ENCODE measurements at regions not wholly inside any gene's neighbourhood (a gene's known extent, or its start where the extent isn't known, plus 50 kb on each side); places are given as distances from the start of the nearest gene placed in this dataset.
"Not testable (repeated sequence)": the region's sequence is repeated elsewhere in the genome, so short reads cannot be mapped to it uniquely, and the experiment has no call there.

- H3K9me1 ChIP-seq (ENCODE audit: control insufficient read depth, insufficient read depth, low read length); POLR2A ChIA-PET; ATAC-seq; H3K79me2 ChIP-seq (ENCODE audit: control insufficient read depth, insufficient read depth, low read length); in situ Hi-C loops (cut with MboI); H3K27ac ChIP-seq (ENCODE audit: extremely low read depth, low read depth, low read length); intact Hi-C loops (cut with micrococcal nuclease); H3K27me3 ChIP-seq (ENCODE audit: control insufficient read depth in 2 of 2, insufficient read depth in 2 of 2, low read length in 2 of 2); H3K36me3 ChIP-seq (ENCODE audit: control insufficient read depth, insufficient read depth, low read length); BruUV-seq (replicated peaks); H3K9ac ChIP-seq (ENCODE audit: insufficient read depth in 1 of 2, low read depth in 2 of 2, low read length in 2 of 2); CTCF ChIA-PET (ENCODE audit: low intra/inter-chr PET ratio); H3K4me3 ChIP-seq; DNase-seq (ENCODE audit: extremely low read depth in 1 of 4, low spot score in 3 of 4); H4K20me1 ChIP-seq (replicated peaks; ENCODE audit: control insufficient read depth, insufficient read depth, low read length); H3K4me2 ChIP-seq (ENCODE audit: insufficient read depth, low read length); H3K9me3 ChIP-seq (replicated peaks; ENCODE audit: control insufficient read depth, insufficient read depth, low read depth, low read length); H2AFZ ChIP-seq (ENCODE audit: low read depth, low read length); TF ChIP-seq NR2C1 (IDR thresholded peaks at IDR 0.05); ATF3 (CRISPR knock-in tag; conservative IDR thresholded peaks at IDR 0.05); JUND (tag; IDR thresholded peaks at IDR 0.05; ENCODE audit: borderline replicate concordance, low read depth, low read length): not testable (repeated sequence)
- 22% methylated on average over 5 of the region's 8 CpGs for WGBS (ENCODE audit: insufficient coverage, low coverage, missing lambda C conversion rate)
- FAIRE-seq, result peak; percentile 49
- peaks cover 0 to 22% of the 10 kb centered on the region in 2 experiments; a peak in 3 of 5 replicates for H3K4me1 ChIP-seq (replicated peaks in 1 of 2; ENCODE audit: control insufficient read depth in 2 of 2, insufficient read depth in 2 of 2, low read length in 2 of 2)
- 0 out of 2 replicates have a peak, but pooled peaks have one; percentile 12 for TF ChIP-seq NR2C1 (tag; IDR thresholded peaks at IDR 0.05)
- peak; percentile 62 for TF ChIP-seq EGR1 (conservative IDR thresholded peaks at IDR 0.05)
- peak; percentile 34; the same call in 1 of the 2 replicates for TF ChIP-seq ZNF584 (CRISPR knock-in tag; IDR thresholded peaks at IDR 0.05; ENCODE audit: low read depth)
- TF ChIP-seq ATF3 (IDR thresholded peaks at IDR 0.05), result peak; percentile 56
- TF ChIP-seq ARID1B (IDR thresholded peaks at IDR 0.05), result peak; percentile 17; the same call in 1 of the 2 replicates
- 0 out of 2 replicates have a peak, but pooled peaks have one; percentile 20 for TF ChIP-seq JUND (IDR thresholded peaks at IDR 0.05; ENCODE audit: borderline replicate concordance, low read depth, low read length)
- peak in 1 of 2 experiments; percentile 32; a peak in 1 of 4 replicates for TF ChIP-seq TRIM24 (IDR thresholded peaks at IDR 0.05)
These were observed 142.6 kb upstream of the ZNF469 start for GRCh38 chr16:88240118-88240517.

DNA sequence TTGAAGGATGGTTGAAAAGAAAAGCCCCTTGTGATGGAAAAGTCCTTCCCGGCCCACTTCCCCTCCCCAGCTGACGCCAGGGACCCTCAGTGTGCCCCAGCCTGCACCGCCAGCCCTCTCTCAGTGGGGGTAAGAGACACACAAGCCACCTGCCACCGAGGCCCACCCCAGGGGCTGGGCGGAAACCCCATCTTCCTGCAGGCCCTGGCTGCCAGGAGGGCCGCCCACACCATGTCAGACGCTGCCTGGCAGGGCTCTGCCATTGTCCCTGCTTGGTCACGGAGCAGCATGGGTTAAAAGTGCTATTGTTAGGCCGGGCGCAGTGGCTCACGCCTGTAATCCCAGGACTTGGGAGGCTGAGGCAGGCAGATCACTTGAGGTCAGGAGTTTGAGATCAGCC is 142.0 kb upstream of the ZNF469 start:
- H3K9me3 ChIP-seq (replicated peaks; ENCODE audit: control insufficient read depth, insufficient read depth, low read depth, low read length); intact Hi-C loops (cut with micrococcal nuclease); POLR2A ChIA-PET; H3K27ac ChIP-seq (ENCODE audit: extremely low read depth, low read depth, low read length); H3K9me1 ChIP-seq (ENCODE audit: control insufficient read depth, insufficient read depth, low read length); DNase-seq (ENCODE audit: extremely low read depth in 1 of 4, low spot score in 3 of 4); H4K20me1 ChIP-seq (replicated peaks; ENCODE audit: control insufficient read depth, insufficient read depth, low read length); FAIRE-seq; BruUV-seq (replicated peaks); H3K4me2 ChIP-seq (ENCODE audit: insufficient read depth, low read length); in situ Hi-C loops (cut with MboI); H3K27me3 ChIP-seq (ENCODE audit: control insufficient read depth in 2 of 2, insufficient read depth in 2 of 2, low read length in 2 of 2); CTCF ChIA-PET (ENCODE audit: low intra/inter-chr PET ratio); H2AFZ ChIP-seq (ENCODE audit: low read depth, low read length); H3K79me2 ChIP-seq (ENCODE audit: control insufficient read depth, insufficient read depth, low read length); H3K36me3 ChIP-seq (ENCODE audit: control insufficient read depth, insufficient read depth, low read length); H3K4me3 ChIP-seq; H3K9ac ChIP-seq (ENCODE audit: insufficient read depth in 1 of 2, low read depth in 2 of 2, low read length in 2 of 2); ATAC-seq: not testable (repeated sequence)
- whole genome bisulfite sequencing (ENCODE audit: insufficient coverage, low coverage, missing lambda C conversion rate), result 33% methylated on average over 10 of the region's 11 CpGs
- H3K4me1 ChIP-seq (replicated peaks in 1 of 2; ENCODE audit: control insufficient read depth in 2 of 2, insufficient read depth in 2 of 2, low read length in 2 of 2), result peaks cover 0 to 20% of the 10 kb centered on the region in 2 experiments; a peak in 3 of 5 replicates

Measured in K562 (cell line).